ENCODE measurements at regions not wholly inside any gene's neighbourhood (a gene's known extent, or its start where the extent isn't known, plus 50 kb on each side); places are given as distances from the start of the nearest gene placed in this dataset.

DNA sequence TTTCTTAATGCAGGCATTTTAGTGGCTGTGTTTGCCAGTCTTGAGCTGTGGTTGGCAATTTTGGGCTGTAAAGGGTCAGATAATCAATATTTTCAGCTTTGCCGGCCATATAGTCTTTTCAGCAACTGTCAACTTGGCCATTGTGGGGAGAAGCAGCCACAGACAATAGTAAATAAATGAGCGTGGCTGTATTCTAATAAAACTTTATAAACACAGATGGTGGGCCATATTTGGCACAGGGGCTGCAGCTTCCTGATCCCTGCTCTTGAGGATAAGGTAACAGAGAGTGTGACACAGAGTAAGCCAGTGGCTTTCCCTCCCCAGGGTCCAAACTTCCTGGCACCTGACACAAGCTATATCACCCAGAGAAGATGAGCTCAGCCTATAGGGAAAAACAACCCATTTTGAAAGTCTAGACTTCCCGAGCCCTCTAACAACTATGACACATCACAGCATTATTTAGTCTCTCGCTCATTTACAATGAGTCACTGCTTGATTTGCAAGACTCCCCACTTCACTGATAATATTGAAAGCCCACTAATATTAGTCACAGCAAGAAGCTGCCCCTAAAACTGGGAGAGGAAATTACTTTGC is 163.1 kb upstream of the TMPO start:
- Mint-ChIP-seq H3K27me3 (ENCODE audit: low read depth) (no peaks in the 10 kb centered on the region), H3K4me3 (ENCODE audit: unreplicated experiment) (no peak overlapping the region), H3K27ac (ENCODE audit: unreplicated experiment) (peak overlapping the region; percentile 60), H3K4me1 (ENCODE audit: low read depth) (peaks cover 20% of the 10 kb centered on the region), H3K9me3 (ENCODE audit: low read depth) (no peaks in the 10 kb centered on the region), H3K36me3 (ENCODE audit: low read depth) (no peaks in the 10 kb centered on the region)
- TF ChIP-seq, protein P1, sequence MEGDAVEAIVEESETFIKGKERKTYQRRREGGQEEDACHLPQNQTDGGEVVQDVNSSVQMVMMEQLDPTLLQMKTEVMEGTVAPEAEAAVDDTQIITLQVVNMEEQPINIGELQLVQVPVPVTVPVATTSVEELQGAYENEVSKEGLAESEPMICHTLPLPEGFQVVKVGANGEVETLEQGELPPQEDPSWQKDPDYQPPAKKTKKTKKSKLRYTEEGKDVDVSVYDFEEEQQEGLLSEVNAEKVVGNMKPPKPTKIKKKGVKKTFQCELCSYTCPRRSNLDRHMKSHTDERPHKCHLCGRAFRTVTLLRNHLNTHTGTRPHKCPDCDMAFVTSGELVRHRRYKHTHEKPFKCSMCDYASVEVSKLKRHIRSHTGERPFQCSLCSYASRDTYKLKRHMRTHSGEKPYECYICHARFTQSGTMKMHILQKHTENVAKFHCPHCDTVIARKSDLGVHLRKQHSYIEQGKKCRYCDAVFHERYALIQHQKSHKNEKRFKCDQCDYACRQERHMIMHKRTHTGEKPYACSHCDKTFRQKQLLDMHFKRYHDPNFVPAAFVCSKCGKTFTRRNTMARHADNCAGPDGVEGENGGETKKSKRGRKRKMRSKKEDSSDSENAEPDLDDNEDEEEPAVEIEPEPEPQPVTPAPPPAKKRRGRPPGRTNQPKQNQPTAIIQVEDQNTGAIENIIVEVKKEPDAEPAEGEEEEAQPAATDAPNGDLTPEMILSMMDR (IDR thresholded peaks at IDR 0.05) = no peak
- DNase-seq (ENCODE audit: low spot score) = no peak

DNA sequence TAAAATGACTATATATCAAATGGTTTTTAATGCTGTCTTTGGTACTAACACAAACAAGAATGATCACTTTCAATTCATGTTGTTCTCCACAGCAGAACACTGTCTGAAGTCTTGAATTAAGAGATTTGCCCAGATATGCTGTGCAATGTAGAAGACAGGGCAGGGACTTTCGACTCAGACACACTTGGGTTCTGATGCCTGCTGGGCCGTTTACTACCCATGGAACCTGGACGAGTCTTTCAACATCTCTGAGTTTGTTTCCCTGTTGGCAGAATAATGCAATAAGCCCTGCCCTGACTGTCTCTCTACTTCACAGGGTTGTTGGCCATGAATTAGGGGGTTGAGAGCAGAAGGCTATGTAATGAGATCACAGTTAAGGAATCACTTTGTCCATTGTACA is 162.6 kb upstream of the TMPO start:
- no peaks in the 10 kb centered on the region for H3K9me3 Mint-ChIP-seq (ENCODE audit: low read depth)
- peaks cover 20% of the 10 kb centered on the region for H3K4me1 Mint-ChIP-seq (ENCODE audit: low read depth)
- no peaks in the 10 kb centered on the region for H3K36me3 Mint-ChIP-seq (ENCODE audit: low read depth)
- no peaks in the 10 kb centered on the region for H3K27me3 Mint-ChIP-seq (ENCODE audit: low read depth)
- peak overlapping the region; percentile 60 for H3K27ac Mint-ChIP-seq (ENCODE audit: unreplicated experiment)
- TF ChIP-seq, protein P1 (IDR thresholded peaks at IDR 0.05) = no peak
- no peak for DNase-seq (ENCODE audit: low spot score)
- H3K4me3 Mint-ChIP-seq (ENCODE audit: unreplicated experiment) = no peak overlapping the region

DNA sequence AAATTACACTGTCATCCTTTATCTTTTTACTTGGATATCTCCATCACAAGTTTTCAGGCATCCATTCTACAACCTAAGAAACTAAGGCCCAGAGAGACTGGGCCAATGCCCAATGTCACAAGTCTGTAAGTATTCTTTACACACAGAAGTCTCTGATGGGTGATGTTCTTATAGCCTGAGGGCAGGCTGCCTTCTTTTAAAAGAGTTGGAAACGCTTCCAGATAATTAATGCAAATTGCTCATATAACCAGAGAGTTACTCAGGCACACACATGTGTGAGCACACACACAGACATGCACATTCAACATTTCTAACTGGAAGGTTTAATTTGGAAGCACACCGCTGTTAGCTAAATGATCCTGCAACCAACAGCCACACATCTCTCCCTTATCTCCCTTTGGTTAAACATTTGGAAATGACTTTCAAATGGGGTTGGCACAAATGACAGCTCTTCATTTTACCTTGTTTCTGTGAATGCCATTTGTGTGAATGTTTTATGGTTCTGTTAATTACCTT is 160.8 kb upstream of the TMPO start:
- Mint-ChIP-seq H3K27me3 (ENCODE audit: low read depth) (no peaks in the 10 kb centered on the region), H3K4me3 (ENCODE audit: unreplicated experiment) (no peak overlapping the region), H3K36me3 (ENCODE audit: low read depth) (no peaks in the 10 kb centered on the region), H3K27ac (ENCODE audit: unreplicated experiment) (no peak overlapping the region), H3K9me3 (ENCODE audit: low read depth) (no peaks in the 10 kb centered on the region), H3K4me1 (ENCODE audit: low read depth) (peaks cover 20% of the 10 kb centered on the region)
- TF ChIP-seq, protein P1 (IDR thresholded peaks at IDR 0.05) = no peak
- no peak for DNase-seq (ENCODE audit: low spot score)

DNA sequence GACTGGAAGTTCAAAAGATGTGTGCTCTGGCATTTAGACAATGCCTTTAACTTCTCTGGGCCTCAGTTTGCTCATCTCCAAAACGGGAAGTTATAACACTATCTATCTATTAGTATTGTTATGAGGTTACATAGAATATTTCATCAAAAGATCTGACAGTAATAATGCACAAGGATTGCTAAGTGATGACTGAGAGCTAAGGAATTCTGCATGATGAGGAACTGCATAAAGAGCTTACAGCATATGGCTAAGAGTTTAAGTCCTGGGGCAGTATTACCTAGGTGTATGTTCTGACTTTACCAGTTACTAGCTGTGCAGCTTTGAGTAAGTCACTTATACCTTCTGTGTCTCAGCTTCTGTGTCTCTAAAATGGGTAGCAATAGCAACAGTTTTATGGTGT is 160.1 kb upstream of the TMPO start:
- Mint-ChIP-seq H3K27ac (ENCODE audit: unreplicated experiment) (no peak overlapping the region), H3K36me3 (ENCODE audit: low read depth) (no peaks in the 10 kb centered on the region), H3K9me3 (ENCODE audit: low read depth) (no peaks in the 10 kb centered on the region), H3K4me3 (ENCODE audit: unreplicated experiment) (no peak overlapping the region), H3K27me3 (ENCODE audit: low read depth) (no peaks in the 10 kb centered on the region), H3K4me1 (ENCODE audit: low read depth) (peaks cover 20% of the 10 kb centered on the region)
- TF ChIP-seq, protein P1 (IDR thresholded peaks at IDR 0.05) = no peak
- DNase-seq (ENCODE audit: low spot score) = no peak

DNA sequence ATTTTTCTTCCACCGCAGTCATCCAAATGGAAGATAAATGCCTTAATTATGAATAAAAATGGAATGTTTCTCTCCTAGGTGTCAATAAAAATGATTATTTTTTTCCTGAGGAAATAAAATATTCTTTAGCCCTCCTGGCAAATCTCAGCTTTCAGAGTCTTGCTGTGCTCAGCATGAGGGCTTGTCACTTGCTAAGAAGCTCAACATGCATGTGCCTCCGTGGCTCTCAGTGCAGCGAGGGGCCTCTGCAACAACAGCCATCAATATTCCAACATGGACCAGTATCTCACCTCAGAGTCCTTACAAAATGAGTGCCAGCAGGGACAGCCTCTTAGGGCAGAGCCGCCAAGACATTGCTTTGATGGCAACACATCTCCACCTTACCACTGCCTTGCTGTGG is 159.5 kb upstream of the TMPO start:
- H3K27me3 Mint-ChIP-seq (ENCODE audit: low read depth) = no peaks in the 10 kb centered on the region
- no peak overlapping the region for H3K27ac Mint-ChIP-seq (ENCODE audit: unreplicated experiment)
- H3K4me3 Mint-ChIP-seq (ENCODE audit: unreplicated experiment) = no peak overlapping the region
- peaks cover 19% of the 10 kb centered on the region for H3K4me1 Mint-ChIP-seq (ENCODE audit: low read depth)
- no peaks in the 10 kb centered on the region for H3K9me3 Mint-ChIP-seq (ENCODE audit: low read depth)
- no peak for DNase-seq (ENCODE audit: low spot score)
- TF ChIP-seq, protein P1 (IDR thresholded peaks at IDR 0.05) = no peak
- no peaks in the 10 kb centered on the region for H3K36me3 Mint-ChIP-seq (ENCODE audit: low read depth)
